Nephron (organoid): ENCODE measurements at regions not wholly inside any gene's neighbourhood (a gene's known extent, or its start where the extent isn't known, plus 50 kb on each side); places are given as distances from the start of the nearest gene placed in this dataset.

ENCODE experiments used
- H3K27ac Mint-ChIP-seq, 3 experiments: 2 replicates each; pipeline ENCODE4 v1.8.0; 2020; ENCODE audit warnings: mixed read lengths in 3 of 3, mild to moderate bottlenecking in 2 of 3, moderate library complexity in 1 of 3
- H3K27me3 Mint-ChIP-seq: 2 replicates; pipeline ENCODE4 v1.8.0; 2021; ENCODE audit warnings: low read depth, mild to moderate bottlenecking, moderate library complexity, mixed read lengths
- H3K36me3 Mint-ChIP-seq: 2 replicates; pipeline ENCODE4 v1.8.0; 2020; ENCODE audit warnings: low read depth, mixed read lengths
- H3K4me1 Mint-ChIP-seq: 2 replicates; pipeline ENCODE4 v1.8.0; 2020; ENCODE audit warnings: mixed read lengths
- H3K4me3 Mint-ChIP-seq, 3 experiments: 2 replicates each; pipeline ENCODE4 v1.8.0; 2020; ENCODE audit warnings: mild to moderate bottlenecking in 3 of 3, mixed read lengths in 3 of 3, moderate library complexity in 2 of 3
- H3K9me3 Mint-ChIP-seq: 2 replicates; pipeline ENCODE4 v1.8.0; 2020; ENCODE audit warnings: mixed read lengths
- CTCF ChIP-seq, 3 experiments: fragments of 200-600 bp; sonication (generic); IDR thresholded peaks; one replicate each; pipeline ENCODE4 v1.5.0; 2021; ENCODE audit warnings: antibody characterized with exemption in 3 of 3; ENCODE audit not compliant: unreplicated experiment in 3 of 3

- Mint-ChIP-seq H3K9me3 (peaks cover 18% of the 10 kb centered on the region), H3K36me3 (no peaks in the 10 kb centered on the region), H3K4me1 (peaks cover 24% of the 10 kb centered on the region), H3K4me3 (no peak overlapping the region), H3K27ac (no peak overlapping the region), H3K27me3 (no peaks in the 10 kb centered on the region)
- TF ChIP-seq CTCF (IDR thresholded peaks at IDR 0.05; ENCODE audit: unreplicated experiment in 3 of 3), result no peak
These were observed 247.1 kb upstream of the ARPP21 start for GRCh38 chr3:35392187-35392586.

DNA sequence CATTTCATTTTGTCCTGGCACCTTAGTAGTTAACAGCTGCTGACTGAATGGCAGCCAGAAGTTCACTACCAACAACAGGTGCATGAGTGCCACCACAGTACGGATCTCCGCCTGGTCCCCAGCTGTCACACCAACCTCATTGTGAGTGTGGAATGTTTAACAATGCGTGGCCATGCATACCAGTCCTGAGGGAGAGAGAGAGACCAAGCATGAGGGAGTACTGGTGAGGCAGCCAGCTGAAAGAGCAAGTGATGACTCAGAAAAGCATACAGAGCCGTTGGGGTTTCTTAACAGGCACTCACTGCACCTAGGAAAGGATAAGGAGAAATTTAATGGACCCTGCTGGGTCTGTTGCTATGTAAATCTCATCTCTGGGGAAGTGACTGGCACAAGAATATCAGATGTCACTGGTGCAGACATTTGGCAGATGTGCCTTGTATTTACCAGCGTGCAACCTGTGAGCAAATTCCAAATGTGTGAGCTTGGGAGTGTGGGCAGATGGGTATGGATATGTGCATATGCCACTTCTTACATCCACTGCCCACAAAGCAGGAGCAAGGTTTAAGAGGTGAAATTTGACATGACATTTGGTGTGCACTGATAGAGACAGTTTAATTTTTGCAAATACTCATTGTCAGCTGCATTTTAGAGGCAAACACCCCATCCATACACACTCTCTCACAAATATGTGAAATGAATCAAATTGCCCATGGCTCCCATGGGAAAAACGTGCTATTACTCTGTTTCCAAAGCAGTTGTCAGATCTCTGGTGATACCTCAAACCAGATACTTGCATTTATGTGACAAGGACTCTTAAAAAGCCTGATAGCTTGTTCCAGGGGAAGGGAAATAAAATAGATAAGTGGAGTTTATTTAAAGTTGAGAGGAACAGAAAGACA is 245.2 kb upstream of the ARPP21 start:
- Mint-ChIP-seq H3K27me3 (no peaks in the 10 kb centered on the region), H3K4me1 (peaks cover 24% of the 10 kb centered on the region), H3K9me3 (peaks cover 18% of the 10 kb centered on the region), H3K36me3 (no peaks in the 10 kb centered on the region), H3K27ac (peak overlapping the region; percentile 41 to 58 (median 52)), H3K4me3 (peak overlapping the region in 1 of 3 experiments; percentile 4)
- no peak for TF ChIP-seq CTCF (IDR thresholded peaks at IDR 0.05; ENCODE audit: unreplicated experiment in 3 of 3)

DNA sequence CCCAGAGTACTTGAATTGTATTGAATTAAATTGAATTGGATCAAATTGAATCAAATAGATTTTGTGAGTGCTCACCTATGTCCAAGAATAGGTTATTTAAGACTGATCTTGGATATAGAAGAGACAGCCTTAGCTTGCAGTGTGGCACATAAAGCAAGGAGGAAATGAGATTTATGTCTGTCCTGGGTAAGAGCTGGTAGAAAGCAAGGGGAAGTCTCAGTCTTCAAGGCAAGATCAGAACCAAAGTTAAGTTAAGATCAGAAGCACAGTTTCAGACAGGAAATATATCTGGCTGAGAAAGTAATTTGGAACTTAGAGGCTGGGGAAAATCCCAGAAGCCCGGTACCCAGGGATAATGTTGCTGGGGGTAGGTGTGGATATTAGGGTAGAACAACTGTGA is 244.4 kb upstream of the ARPP21 start:
- no peak for TF ChIP-seq CTCF (IDR thresholded peaks at IDR 0.05; ENCODE audit: unreplicated experiment in 3 of 3)
- H3K4me3 Mint-ChIP-seq, result no peak overlapping the region
- H3K27me3 Mint-ChIP-seq, result no peaks in the 10 kb centered on the region
- H3K4me1 Mint-ChIP-seq, result peaks cover 24% of the 10 kb centered on the region
- peak overlapping the region; percentile 30 to 58 (median 52) for H3K27ac Mint-ChIP-seq
- H3K36me3 Mint-ChIP-seq, result no peaks in the 10 kb centered on the region
- peaks cover 18% of the 10 kb centered on the region for H3K9me3 Mint-ChIP-seq

GRCh38 chr3:35401671-35402070 is 237.7 kb upstream of the ARPP21 start:
- Mint-ChIP-seq H3K36me3 (no peaks in the 10 kb centered on the region), H3K27ac (no peak overlapping the region), H3K4me3 (no peak overlapping the region), H3K27me3 (peaks cover 3% of the 10 kb centered on the region), H3K9me3 (no peaks in the 10 kb centered on the region), H3K4me1 (peaks cover 5% of the 10 kb centered on the region)
- no peak for TF ChIP-seq CTCF (IDR thresholded peaks at IDR 0.05; ENCODE audit: unreplicated experiment in 3 of 3)

GRCh38 chr3:35404571-35404970 is 234.8 kb upstream of the ARPP21 start:
- TF ChIP-seq CTCF (IDR thresholded peaks at IDR 0.05; ENCODE audit: unreplicated experiment in 3 of 3), result no peak
- Mint-ChIP-seq H3K27ac (peak overlapping the region in 2 of 3 experiments; percentile 40 to 75), H3K36me3 (no peaks in the 10 kb centered on the region), H3K27me3 (peaks cover 3% of the 10 kb centered on the region), H3K4me3 (no peak overlapping the region), H3K4me1 (peaks cover 5% of the 10 kb centered on the region), H3K9me3 (no peaks in the 10 kb centered on the region)

DNA sequence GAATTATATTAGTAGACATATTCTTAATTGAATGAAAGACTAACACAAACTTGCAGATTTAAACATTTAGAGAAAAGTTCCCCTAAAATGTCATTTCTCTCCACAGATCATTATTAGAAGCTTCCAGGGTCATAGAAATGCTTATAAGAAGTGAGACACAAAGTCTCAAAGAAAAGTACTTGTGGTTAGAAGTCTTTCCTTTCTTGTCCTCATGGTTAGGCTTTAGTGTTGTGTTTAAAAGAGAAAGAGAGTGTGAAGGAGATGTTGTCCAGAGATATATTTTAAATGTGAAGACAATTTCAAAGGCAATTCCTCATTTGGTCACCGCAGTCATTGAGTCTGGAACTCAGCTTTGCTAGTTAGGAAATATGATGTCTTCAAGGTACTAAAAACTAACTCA is 230.4 kb upstream of the ARPP21 start:
- H3K27ac Mint-ChIP-seq, result no peak overlapping the region
- H3K4me3 Mint-ChIP-seq, result no peak overlapping the region
- H3K27me3 Mint-ChIP-seq, result no peaks in the 10 kb centered on the region
- TF ChIP-seq CTCF (IDR thresholded peaks at IDR 0.05; ENCODE audit: unreplicated experiment in 3 of 3), result no peak
- H3K36me3 Mint-ChIP-seq, result no peaks in the 10 kb centered on the region
- no peaks in the 10 kb centered on the region for H3K9me3 Mint-ChIP-seq
- peaks cover 5% of the 10 kb centered on the region for H3K4me1 Mint-ChIP-seq
